Body of pancreas (tissue), 4 donors: ENCODE measurements at regions not wholly inside any gene's neighbourhood (a gene's known extent, or its start where the extent isn't known, plus 50 kb on each side); places are given as distances from the start of the nearest gene placed in this dataset.
"Not testable (repeated sequence)": the region's sequence is repeated elsewhere in the genome, so short reads cannot be mapped to it uniquely, and the experiment has no call there.

Experiments used
- ATAC-seq: fragments of 150-250 bp; one replicate; pipeline ENCODE4 v1.9.1; 2016
- DNase-seq, 4 donors: peaks; one replicate each; pipeline ENCODE4 v3.0.0-alpha.2; 2019
- H3K27ac ChIP-seq, 4 donors: fragments of 200-600 bp; sonication (generic); 1 replicate in 3 of 4; 2 replicates in 1 of 4; pipeline versions ENCODE4 v1.5.1 to v1.6.1; 2016 to 2019; ENCODE audit warnings: mild to moderate bottlenecking in 1 of 4, mixed read lengths in 1 of 4, moderate library complexity in 1 of 4
- H3K27me3 ChIP-seq, 2 donors: fragments of 200-600 bp; sonication (generic); one replicate each; pipeline ENCODE4 v1.6.0; 2016; ENCODE audit warnings: mild to moderate bottlenecking in 1 of 2
- H3K36me3 ChIP-seq, 2 donors: fragments of 200-600 bp; sonication (generic); replicated peaks in 1 of 2; 2 replicates each; pipeline ENCODE4 v1.5.1; 2016; ENCODE audit warnings: low read depth in 2 of 2; ENCODE audit not compliant: insufficient read depth in 1 of 2
- H3K4me1 ChIP-seq: fragments of 200-600 bp; sonication (generic); one replicate; pipeline ENCODE4 v1.6.0; 2016
- H3K4me3 ChIP-seq, 2 donors: fragments of 200-600 bp; sonication (generic); 1 replicate in 1 of 2; 2 replicates in 1 of 2; pipeline ENCODE4 v1.5.1; 2016 to 2019
- H3K9me3 ChIP-seq, 3 donors: fragments of 200-600 bp; sonication (generic); 1 replicate in 2 of 3; 2 replicates in 1 of 3; pipeline ENCODE4 v1.5.1; 2016
- CTCF ChIP-seq, 7 experiments: fragments of 450-650 bp in 4 of 7; fragments of 200-600 bp in 3 of 7; sonication (generic) in 3 of 7; IDR thresholded peaks; one replicate each; pipeline ENCODE4 v1.5.1; 2016 to 2019; ENCODE audit warnings: antibody characterized with exemption in 7 of 7
- POLR2A ChIP-seq, 3 donors: fragments of 450-650 bp; IDR thresholded peaks; one replicate each; pipeline ENCODE4 v1.6.1; 2016; ENCODE audit warnings: antibody characterized with exemption in 3 of 3, mild to moderate bottlenecking in 2 of 3
- WGBS, 2 donors: methylation state at CpG; one replicate each; pipeline ENCODE4 v1.1.5; 2017; 5-methylcytosine and 5-hydroxymethylcytosine counted together
- intact Hi-C: fragments of 100-400 bp; cut with DNase I; formaldehyde crosslinking; loops from one replicate; pipeline ENCODE4 v1.15.1; 2023

- TF ChIP-seq CTCF (IDR thresholded peaks at IDR 0.05) = no peak
- TF ChIP-seq POLR2A (IDR thresholded peaks at IDR 0.05) = no peak
- H3K9me3 ChIP-seq = no peaks in the 10 kb centered on the region
These were observed 95.8 kb upstream of the SHOX start for GRCh38 chrX:534804-535203.

DNA sequence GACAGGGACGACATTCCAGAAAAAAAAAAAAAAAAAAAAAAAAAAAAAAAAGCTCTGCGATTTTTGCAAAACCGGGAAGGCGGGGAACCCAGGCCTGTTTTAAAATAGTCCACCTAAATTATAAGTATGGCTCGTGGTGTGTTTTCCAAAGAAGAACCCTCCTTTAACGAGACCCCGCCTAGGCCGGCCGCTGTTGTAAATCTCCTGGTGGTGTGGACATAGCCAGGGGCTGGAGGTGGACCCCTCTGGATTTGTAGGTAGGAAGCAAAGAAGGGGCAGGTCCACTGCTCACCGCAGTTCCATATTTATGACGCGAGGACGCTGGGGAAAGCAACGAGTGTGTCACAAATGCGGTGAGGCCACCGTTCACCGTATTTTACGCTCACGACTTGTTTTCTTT lies 94.0 kb upstream of the SHOX start:
- DNase-seq (no peak), ATAC-seq (no peak)
- TF ChIP-seq POLR2A (IDR thresholded peaks at IDR 0.05) (no peak), CTCF (IDR thresholded peaks at IDR 0.05) (no peak)
- Histone ChIP-seq H3K36me3 (no peaks in the 10 kb centered on the region), H3K4me1 (no peaks in the 10 kb centered on the region), H3K4me3 (no peak overlapping the region), H3K27ac (no peak overlapping the region), H3K9me3 (no peaks in the 10 kb centered on the region), H3K27me3 (no peaks in the 10 kb centered on the region)
- 85 to 88% methylated on average over 19 of the region's 19 CpGs for WGBS, 2 donors
- intact Hi-C loops = no loop called here

More at GRCh38 chrX:534804-535203, 95.8 kb upstream of the SHOX start:
- Histone ChIP-seq H3K4me1 (no peaks in the 10 kb centered on the region), H3K27ac (no peak overlapping the region), H3K36me3 (no peaks in the 10 kb centered on the region), H3K4me3 (no peak overlapping the region), H3K27me3 (no peaks in the 10 kb centered on the region)
- ATAC-seq = no peak
- intact Hi-C loops = no loop called here
- DNase-seq = no peak

DNA sequence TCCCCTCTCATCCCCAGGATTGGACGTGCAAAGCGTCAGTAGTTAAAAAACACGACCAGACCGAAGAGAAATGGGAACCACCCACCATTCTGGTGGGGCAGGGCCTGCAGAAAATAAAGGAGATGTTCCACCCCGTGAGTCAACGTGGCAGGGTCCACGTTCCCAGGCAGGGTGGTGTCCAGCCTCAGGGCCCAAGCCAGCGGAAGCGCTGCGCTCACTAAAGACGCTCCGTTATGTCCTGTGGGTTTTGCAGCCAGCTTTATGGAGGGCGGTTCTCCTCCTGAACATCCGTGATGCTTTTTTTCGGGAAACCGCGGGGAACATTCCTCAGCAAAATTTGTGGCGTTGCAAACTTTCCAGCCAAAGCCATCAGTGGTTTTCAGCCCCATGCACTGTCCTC lies 93.4 kb upstream of the SHOX start:
- WGBS, 2 donors = 78 to 81% methylated on average over 8 to 18 of the region's 18 CpGs
- no peak for TF ChIP-seq POLR2A (IDR thresholded peaks at IDR 0.05)
- no peak for TF ChIP-seq CTCF (IDR thresholded peaks at IDR 0.05)
- Histone ChIP-seq H3K4me3 (no peak overlapping the region), H3K27me3 (no peaks in the 10 kb centered on the region), H3K9me3 (no peaks in the 10 kb centered on the region), H3K27ac (no peak overlapping the region), H3K36me3 (no peaks in the 10 kb centered on the region), H3K4me1 (no peaks in the 10 kb centered on the region)
- intact Hi-C loops = no loop called here
- DNase-seq = no peak
- no peak for ATAC-seq

DNA sequence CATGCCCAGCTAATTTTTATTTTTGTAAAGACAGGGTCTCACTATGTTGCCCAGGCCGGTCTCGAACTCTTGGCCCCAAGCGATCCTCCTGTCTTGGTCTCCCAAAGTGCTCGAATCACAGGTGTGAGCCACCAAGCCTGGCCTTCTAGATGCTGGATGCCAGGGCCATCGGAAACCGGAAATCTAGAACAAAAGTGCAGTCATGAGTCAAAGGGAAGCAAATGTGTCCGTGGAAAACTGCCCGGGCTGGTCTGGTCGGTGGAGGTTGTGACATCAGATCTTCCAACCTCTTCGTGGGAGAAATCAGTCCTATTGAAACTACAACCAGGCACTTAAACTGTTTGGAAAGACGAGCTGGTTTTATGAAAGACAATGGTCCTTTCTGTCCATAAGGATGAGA lies 92.3 kb upstream of the SHOX start:
- H3K9me3 ChIP-seq = no peaks in the 10 kb centered on the region
- H3K4me1 ChIP-seq = no peaks in the 10 kb centered on the region
- no peak overlapping the region for H3K4me3 ChIP-seq
- H3K27ac ChIP-seq = no peak overlapping the region
- TF ChIP-seq POLR2A (IDR thresholded peaks at IDR 0.05) (no peak), CTCF (IDR thresholded peaks at IDR 0.05) (no peak)
- DNase-seq = no peak
- no peaks in the 10 kb centered on the region for H3K27me3 ChIP-seq
- intact Hi-C loops = no loop called here
- WGBS, 2 donors = 68 to 82% methylated on average over 10 to 11 of the region's 11 CpGs
- ATAC-seq = no peak
- no peaks in the 10 kb centered on the region for H3K36me3 ChIP-seq

GRCh38 chrX:541006-541405 lies 89.6 kb upstream of the SHOX start:
- intact Hi-C loops = not testable (repeated sequence)

More at GRCh38 chrX:541006-541405, 89.6 kb upstream of the SHOX start:
- H3K9me3 ChIP-seq, H3K4me3 ChIP-seq, H3K36me3 ChIP-seq, DNase-seq, ATAC-seq, H3K27ac ChIP-seq, H3K4me1 ChIP-seq, H3K27me3 ChIP-seq: not testable (repeated sequence)
- 70 to 80% methylated on average over 9 to 10 of the region's 10 CpGs for WGBS, 2 donors
